GM12872 (cell line): ENCODE measurements at regions not wholly inside any gene's neighbourhood (a gene's known extent, or its start where the extent isn't known, plus 50 kb on each side); places are given as distances from the start of the nearest gene placed in this dataset.

Experiments
- CTCF ChIP-seq: IDR thresholded peaks from 3 replicates; pipeline ENCODE4 v1.5.1; 2011; ENCODE audit warnings: low read depth, mild to moderate bottlenecking, low read length, moderate library complexity; ENCODE audit not compliant: insufficient read depth

GRCh38 chr4:30094887-30095286, 625.3 kb upstream of the PCDH7 start:
- TF ChIP-seq CTCF: no peak

- no peak for TF ChIP-seq CTCF
Observed at GRCh38 chr4:30103455-30103854, 616.7 kb upstream of the PCDH7 start.

GRCh38 chr4:30116401-30116800, 603.8 kb upstream of the PCDH7 start:
- no peak for TF ChIP-seq CTCF

- no peak for TF ChIP-seq CTCF
Observed at GRCh38 chr4:30117433-30117832, 602.7 kb upstream of the PCDH7 start.

DNA sequence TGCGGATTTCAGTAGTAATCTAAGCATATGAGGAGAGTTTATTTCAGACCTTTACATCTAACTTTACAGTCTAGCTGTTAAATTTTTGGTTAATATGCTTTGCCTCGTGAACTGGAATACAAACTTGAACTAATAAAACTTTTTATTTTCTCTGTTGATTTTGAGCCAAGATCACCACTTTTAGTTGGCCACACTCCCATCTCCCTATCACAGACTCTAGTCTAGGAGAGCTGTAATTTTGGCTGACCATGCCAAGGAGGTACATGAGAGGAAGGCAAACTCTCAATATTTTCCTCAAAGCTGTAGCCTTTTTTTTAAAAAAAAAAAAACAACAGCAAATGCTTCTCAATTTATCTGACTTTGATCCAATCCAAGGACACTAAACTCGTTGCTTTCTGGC, 597.5 kb upstream of the PCDH7 start:
- no peak for TF ChIP-seq CTCF

DNA sequence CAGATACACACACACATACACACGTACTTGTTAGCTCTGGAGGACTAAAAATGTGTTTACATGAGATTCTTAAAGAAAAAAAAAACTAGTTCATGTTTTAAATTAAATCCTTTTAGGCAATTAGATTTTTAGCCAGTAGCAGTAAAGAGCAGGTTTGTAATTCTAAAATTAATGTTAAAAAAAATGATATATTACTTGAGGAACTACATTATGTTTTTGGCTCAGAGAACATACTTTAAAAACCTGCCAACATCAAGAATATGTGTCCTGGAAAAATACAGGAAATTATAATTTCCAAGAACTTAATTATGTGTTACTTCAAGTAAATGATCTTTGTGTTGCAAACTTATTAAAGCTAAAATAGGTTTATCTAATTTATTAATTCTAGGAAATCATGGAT, 594.3 kb upstream of the PCDH7 start:
- no peak for TF ChIP-seq CTCF

- TF ChIP-seq CTCF: no peak
Observed at GRCh38 chr4:30126351-30126750, 593.8 kb upstream of the PCDH7 start.

GRCh38 chr4:30153427-30153826, 566.7 kb upstream of the PCDH7 start:
- TF ChIP-seq CTCF: no peak
